ENCODE measurements at regions not wholly inside any gene's neighbourhood (a gene's known extent, or its start where the extent isn't known, plus 50 kb on each side); places are given as distances from the start of the nearest gene placed in this dataset.

DNA sequence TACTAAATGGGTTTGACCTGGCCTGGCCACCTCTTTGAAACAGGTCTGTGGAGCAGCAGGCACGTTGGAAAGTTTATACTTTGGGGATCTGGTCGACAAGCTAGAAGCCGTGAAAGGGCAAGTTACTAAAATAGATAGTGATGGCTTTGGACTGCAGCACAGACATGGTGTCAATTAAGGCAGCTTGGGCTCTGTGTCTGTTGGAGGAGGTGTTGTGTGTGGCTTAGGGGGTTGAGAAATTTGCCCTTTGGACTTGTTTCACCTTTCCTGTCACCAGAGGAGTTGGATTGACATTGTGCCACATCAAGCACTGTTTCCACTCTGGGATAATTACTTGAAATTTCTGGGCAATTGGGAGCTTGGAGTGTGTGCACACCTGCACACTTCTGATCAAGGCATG lies 251.8 kb upstream of the MKI67 start:
- TF ChIP-seq, protein P1, sequence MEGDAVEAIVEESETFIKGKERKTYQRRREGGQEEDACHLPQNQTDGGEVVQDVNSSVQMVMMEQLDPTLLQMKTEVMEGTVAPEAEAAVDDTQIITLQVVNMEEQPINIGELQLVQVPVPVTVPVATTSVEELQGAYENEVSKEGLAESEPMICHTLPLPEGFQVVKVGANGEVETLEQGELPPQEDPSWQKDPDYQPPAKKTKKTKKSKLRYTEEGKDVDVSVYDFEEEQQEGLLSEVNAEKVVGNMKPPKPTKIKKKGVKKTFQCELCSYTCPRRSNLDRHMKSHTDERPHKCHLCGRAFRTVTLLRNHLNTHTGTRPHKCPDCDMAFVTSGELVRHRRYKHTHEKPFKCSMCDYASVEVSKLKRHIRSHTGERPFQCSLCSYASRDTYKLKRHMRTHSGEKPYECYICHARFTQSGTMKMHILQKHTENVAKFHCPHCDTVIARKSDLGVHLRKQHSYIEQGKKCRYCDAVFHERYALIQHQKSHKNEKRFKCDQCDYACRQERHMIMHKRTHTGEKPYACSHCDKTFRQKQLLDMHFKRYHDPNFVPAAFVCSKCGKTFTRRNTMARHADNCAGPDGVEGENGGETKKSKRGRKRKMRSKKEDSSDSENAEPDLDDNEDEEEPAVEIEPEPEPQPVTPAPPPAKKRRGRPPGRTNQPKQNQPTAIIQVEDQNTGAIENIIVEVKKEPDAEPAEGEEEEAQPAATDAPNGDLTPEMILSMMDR (IDR thresholded peaks at IDR 0.05) = no peak
- TF ChIP-seq EZH2 (IDR thresholded peaks at IDR 0.05) (no peak), EZH2phosphoT487 (IDR thresholded peaks at IDR 0.05) (no peak)
- no peak for DNase-seq (ENCODE audit: low spot score)
- no peaks in the 10 kb centered on the region for H4K20me1 ChIP-seq (ENCODE audit: low read depth)
- no peaks in the 10 kb centered on the region for H3K4me1 ChIP-seq
- Mint-ChIP-seq H3K27me3 (ENCODE audit: insufficient read depth, low read depth) (peaks cover 6% of the 10 kb centered on the region), H3K4me1 (no peaks in the 10 kb centered on the region), H3K36me3 (no peaks in the 10 kb centered on the region), H3K4me3 (no peak overlapping the region), H3K27ac (no peak overlapping the region), H3K9me3 (no peaks in the 10 kb centered on the region)
- H3K4me2 ChIP-seq = no peak overlapping the region
- no peaks in the 10 kb centered on the region for H3K27me3 ChIP-seq
- no peak overlapping the region for H3K9ac ChIP-seq
- no peak overlapping the region for H2AFZ ChIP-seq (replicated peaks)
- no peaks in the 10 kb centered on the region for H3K9me3 ChIP-seq (ENCODE audit: low read depth)
- H3K4me3 ChIP-seq = no peak overlapping the region
- H3K27ac ChIP-seq = no peak overlapping the region
- H3K36me3 ChIP-seq = no peaks in the 10 kb centered on the region
- H3F3A ChIP-seq (ENCODE audit: low read depth) = no peaks in the 10 kb centered on the region
- no peaks in the 10 kb centered on the region for H3K79me2 ChIP-seq (ENCODE audit: low read depth)

DNA sequence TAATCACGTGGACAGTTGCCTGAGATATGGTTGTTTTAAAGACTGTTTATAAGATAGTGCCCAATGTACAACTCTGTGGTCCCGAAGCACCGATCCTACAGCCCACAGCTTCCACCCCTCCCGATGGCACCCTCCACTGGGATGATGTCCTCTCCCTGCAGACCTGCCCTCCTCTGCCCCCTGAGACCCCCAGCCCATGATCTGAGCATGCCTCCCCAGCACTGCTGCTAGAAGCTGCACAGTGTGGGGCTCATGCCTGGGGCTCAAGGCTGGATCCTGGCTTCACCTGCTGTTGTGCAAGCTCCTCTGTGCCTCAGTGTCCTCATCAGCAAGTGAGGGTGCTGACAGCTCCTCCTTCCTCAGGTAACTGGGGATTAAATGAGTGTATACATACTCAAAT lies 254.7 kb upstream of the MKI67 start:
- H3K36me3 Mint-ChIP-seq = no peaks in the 10 kb centered on the region
- H3K4me2 ChIP-seq = no peak overlapping the region
- H3K79me2 ChIP-seq (ENCODE audit: low read depth) = no peaks in the 10 kb centered on the region
- no peak for DNase-seq (ENCODE audit: low spot score)
- H3K27ac ChIP-seq = no peak overlapping the region
- no peaks in the 10 kb centered on the region for H3K36me3 ChIP-seq
- no peaks in the 10 kb centered on the region for H4K20me1 ChIP-seq (ENCODE audit: low read depth)
- H3K27ac Mint-ChIP-seq = no peak overlapping the region
- peaks cover 2% of the 10 kb centered on the region for H3K9me3 Mint-ChIP-seq
- H3K4me1 ChIP-seq = no peaks in the 10 kb centered on the region
- no peak overlapping the region for H3K4me3 ChIP-seq
- peaks cover 6% of the 10 kb centered on the region for H3K27me3 Mint-ChIP-seq (ENCODE audit: insufficient read depth, low read depth)
- no peaks in the 10 kb centered on the region for H3K9me3 ChIP-seq (ENCODE audit: low read depth)
- H3K27me3 ChIP-seq = no peaks in the 10 kb centered on the region
- no peak overlapping the region for H3K4me3 Mint-ChIP-seq
- TF ChIP-seq, protein P1 (IDR thresholded peaks at IDR 0.05) = no peak
- no peak for TF ChIP-seq EZH2phosphoT487 (IDR thresholded peaks at IDR 0.05)
- no peak for TF ChIP-seq EZH2 (IDR thresholded peaks at IDR 0.05)
- no peaks in the 10 kb centered on the region for H3K4me1 Mint-ChIP-seq
- no peak overlapping the region for H3K9ac ChIP-seq
- H2AFZ ChIP-seq (replicated peaks) = no peak overlapping the region
- no peaks in the 10 kb centered on the region for H3F3A ChIP-seq (ENCODE audit: low read depth)

DNA sequence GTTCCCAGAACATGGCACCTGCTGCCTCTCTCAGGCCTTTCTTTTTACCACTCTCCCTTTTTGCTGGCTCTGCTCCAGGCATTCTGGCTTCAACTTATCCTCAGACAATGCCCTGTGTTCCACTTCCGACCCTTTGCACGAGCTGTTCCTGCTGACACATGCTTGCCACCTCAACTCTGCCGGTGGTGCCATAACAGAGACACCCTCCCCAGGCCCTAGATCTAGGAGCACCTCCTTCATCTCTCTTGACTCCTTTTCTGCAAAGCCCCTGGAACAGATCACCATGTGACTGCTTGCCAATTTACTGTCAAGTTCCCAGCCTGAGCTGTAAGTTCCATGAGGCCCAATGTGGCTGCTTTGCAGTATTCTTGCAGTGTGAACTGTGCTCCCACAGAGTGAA lies 256.0 kb upstream of the MKI67 start:
- peaks cover 4% of the 10 kb centered on the region for H3K27me3 Mint-ChIP-seq (ENCODE audit: insufficient read depth, low read depth)
- no peaks in the 10 kb centered on the region for H3F3A ChIP-seq (ENCODE audit: low read depth)
- no peaks in the 10 kb centered on the region for H3K4me1 ChIP-seq
- no peak overlapping the region for H3K27ac Mint-ChIP-seq
- H2AFZ ChIP-seq (replicated peaks) = no peak overlapping the region
- H3K36me3 Mint-ChIP-seq = no peaks in the 10 kb centered on the region
- H3K4me3 ChIP-seq = no peak overlapping the region
- no peak for DNase-seq (ENCODE audit: low spot score)
- H3K4me1 Mint-ChIP-seq = no peaks in the 10 kb centered on the region
- no peak overlapping the region for H3K4me2 ChIP-seq
- no peaks in the 10 kb centered on the region for H3K36me3 ChIP-seq
- H3K27me3 ChIP-seq = no peaks in the 10 kb centered on the region
- H3K9me3 ChIP-seq (ENCODE audit: low read depth) = no peaks in the 10 kb centered on the region
- TF ChIP-seq EZH2phosphoT487 (IDR thresholded peaks at IDR 0.05) = no peak
- H3K79me2 ChIP-seq (ENCODE audit: low read depth) = no peaks in the 10 kb centered on the region
- H4K20me1 ChIP-seq (ENCODE audit: low read depth) = no peaks in the 10 kb centered on the region
- no peak overlapping the region for H3K9ac ChIP-seq
- no peak overlapping the region for H3K27ac ChIP-seq
- peaks cover 2% of the 10 kb centered on the region for H3K9me3 Mint-ChIP-seq
- H3K4me3 Mint-ChIP-seq = no peak overlapping the region

DNA sequence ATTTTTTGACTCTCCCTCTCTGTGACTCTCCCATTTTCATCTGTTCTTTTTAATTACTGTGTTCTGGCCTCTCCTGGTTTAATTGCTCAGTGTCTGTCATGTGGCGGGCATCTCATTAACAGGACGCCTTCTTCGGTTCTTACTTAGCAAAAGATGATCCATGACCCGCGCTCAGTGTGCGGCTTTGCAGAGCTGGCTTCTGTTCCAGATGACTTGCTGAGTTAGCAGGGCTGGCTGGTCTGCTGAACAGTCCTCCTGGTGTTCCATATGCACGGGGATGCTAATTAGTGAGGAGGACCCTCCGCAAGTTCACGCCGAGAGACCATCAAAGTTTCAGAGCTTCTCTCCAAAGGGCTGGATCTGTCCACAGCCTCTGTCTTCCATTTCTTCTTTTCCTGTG lies 258.6 kb upstream of the MKI67 start:
- H3K4me1 ChIP-seq = no peaks in the 10 kb centered on the region
- peaks cover 2% of the 10 kb centered on the region for H3K9me3 Mint-ChIP-seq
- H3K27ac ChIP-seq = no peak overlapping the region
- H3K4me3 Mint-ChIP-seq = no peak overlapping the region
- no peak for DNase-seq (ENCODE audit: low spot score)
- no peaks in the 10 kb centered on the region for H3K9me3 ChIP-seq (ENCODE audit: low read depth)
- H3K9ac ChIP-seq = no peak overlapping the region
- H3K27me3 ChIP-seq = no peaks in the 10 kb centered on the region
- H3K27ac Mint-ChIP-seq = no peak overlapping the region
- H3K4me3 ChIP-seq = no peak overlapping the region
- no peaks in the 10 kb centered on the region for H3K36me3 ChIP-seq
- H3K27me3 Mint-ChIP-seq (ENCODE audit: insufficient read depth, low read depth) = peaks cover 2% of the 10 kb centered on the region
- no peak overlapping the region for H2AFZ ChIP-seq (replicated peaks)
- H3K4me1 Mint-ChIP-seq = no peaks in the 10 kb centered on the region
- H4K20me1 ChIP-seq (ENCODE audit: low read depth) = no peaks in the 10 kb centered on the region
- no peaks in the 10 kb centered on the region for H3K36me3 Mint-ChIP-seq
- no peaks in the 10 kb centered on the region for H3F3A ChIP-seq (ENCODE audit: low read depth)
- H3K4me2 ChIP-seq = no peak overlapping the region
- H3K79me2 ChIP-seq (ENCODE audit: low read depth) = no peaks in the 10 kb centered on the region
- TF ChIP-seq EZH2 (IDR thresholded peaks at IDR 0.05) (no peak), EZH2phosphoT487 (IDR thresholded peaks at IDR 0.05) (no peak)
- TF ChIP-seq, protein P1 (IDR thresholded peaks at IDR 0.05) = no peak
